ENCODE measurements at regions not wholly inside any gene's neighbourhood (a gene's known extent, or its start where the extent isn't known, plus 50 kb on each side); places are given as distances from the start of the nearest gene placed in this dataset.

GRCh38 chr1:168431882-168432281 is 111.9 kb downstream of the XCL2 start:
- TF ChIP-seq TAF1 (IDR thresholded peaks at IDR 0.05; ENCODE audit: low read depth) (no peak), REST (IDR thresholded peaks at IDR 0.05; ENCODE audit: low read depth) (no peak), CREB1 (IDR thresholded peaks at IDR 0.05; ENCODE audit: low read depth) (no peak), FOXM1 (IDR thresholded peaks at IDR 0.05; ENCODE audit: borderline replicate concordance, low read depth) (no peak), EP300 (IDR thresholded peaks at IDR 0.05; ENCODE audit: borderline replicate concordance) (no peak), RAD21 (IDR thresholded peaks at IDR 0.05; ENCODE audit: low read depth) (no peak), CEBPB (IDR thresholded peaks at IDR 0.05) (no peak), TCF12 (IDR thresholded peaks at IDR 0.05; ENCODE audit: low read depth) (no peak), TEAD4 (IDR thresholded peaks at IDR 0.05) (no peak), MAX (IDR thresholded peaks at IDR 0.05) (no peak)
